NCI-H2029 treated with DMSO at 0.1 percent for 48 hours (cell line): ENCODE measurements at regions not wholly inside any gene's neighbourhood (a gene's known extent, or its start where the extent isn't known, plus 50 kb on each side); places are given as distances from the start of the nearest gene placed in this dataset.

ENCODE experiments used
- DNase-seq: peaks from one replicate; lab custom pipeline; 2025; lab: John Stamatoyannopoulos, UW

DNA sequence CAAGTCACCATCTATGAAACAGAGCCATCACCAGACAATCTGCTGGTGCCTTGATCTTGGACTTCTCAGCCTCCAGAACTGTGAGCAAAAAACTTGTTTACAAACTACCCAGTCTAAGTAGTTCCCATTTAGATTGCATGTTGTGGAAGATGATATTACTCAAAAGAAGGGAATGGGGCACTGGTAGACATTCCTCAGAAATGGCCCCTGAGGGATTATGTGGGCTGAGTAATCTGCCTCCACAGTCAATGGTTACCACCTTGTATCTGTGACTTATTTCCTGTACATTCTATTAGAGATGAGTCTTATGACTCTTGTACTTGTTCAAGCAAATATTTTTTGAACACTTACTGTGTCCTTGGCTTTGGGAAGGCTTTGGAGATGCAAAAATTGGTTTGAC lies 160.4 kb downstream of the NUP35 start:
- DNase-seq = no peak

GRCh38 chr2:183291436-183291835 lies 167.2 kb downstream of the NUP35 start:
- no peak for DNase-seq

- DNase-seq = no peak
Measured at GRCh38 chr2:183292028-183292427, 167.8 kb downstream of the NUP35 start.

DNA sequence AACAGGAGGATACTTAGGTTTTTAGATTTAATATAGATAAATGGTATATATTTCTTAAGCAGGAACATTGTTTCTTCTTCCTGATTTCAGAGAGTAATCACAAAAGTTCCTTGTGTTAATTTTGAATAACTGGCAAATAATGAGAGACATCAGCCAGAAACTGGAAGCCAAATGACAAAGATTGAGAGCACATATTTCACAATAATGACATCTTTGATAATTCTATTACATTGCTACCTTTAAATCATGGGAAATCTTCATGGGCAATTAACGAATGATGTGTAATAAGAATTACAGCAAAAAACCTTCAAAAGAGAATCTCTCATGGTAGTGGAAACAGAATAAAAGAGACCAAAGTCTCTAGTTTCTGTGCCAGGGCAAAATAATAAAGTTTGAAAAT lies 215.1 kb downstream of the NUP35 start:
- DNase-seq = no peak

DNA sequence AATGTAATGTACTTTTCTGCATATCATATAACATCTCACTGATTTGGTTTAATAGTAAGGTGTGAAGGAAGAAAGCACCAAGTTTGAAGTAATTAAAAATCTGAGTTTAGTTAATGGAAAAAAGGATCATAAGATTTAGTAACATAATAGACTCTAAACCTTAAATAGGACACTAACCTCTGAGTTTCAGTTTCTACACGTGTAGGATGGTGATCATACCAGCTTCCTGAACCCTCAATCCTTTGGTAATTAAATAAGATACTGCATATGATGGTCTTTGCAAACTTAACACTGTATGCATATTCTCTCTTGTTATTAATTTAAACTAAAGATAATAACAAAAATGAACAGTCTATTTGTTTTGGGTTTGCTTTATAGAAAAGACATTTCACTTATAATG lies 216.8 kb downstream of the NUP35 start:
- DNase-seq = no peak

DNA sequence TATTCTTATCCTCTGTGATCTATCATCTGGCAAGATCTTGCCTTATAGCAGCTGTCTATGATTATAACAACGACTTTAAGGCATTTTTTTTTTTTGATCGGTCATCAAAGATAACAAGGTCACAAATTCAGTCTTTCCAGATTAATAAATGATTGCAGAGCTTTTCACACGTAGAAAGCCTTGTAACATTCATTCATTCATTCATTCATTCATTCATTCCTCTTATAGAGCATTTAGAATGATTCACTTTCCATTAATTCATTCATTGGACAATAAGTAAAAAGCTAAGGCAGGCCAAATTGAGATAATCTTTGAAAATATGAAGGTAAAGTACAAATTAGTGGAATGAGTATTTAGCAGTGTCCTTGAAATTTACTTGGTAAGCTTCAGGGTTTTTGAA lies 223.7 kb downstream of the NUP35 start:
- no peak for DNase-seq

GRCh38 chr2:183348492-183348891 lies 224.2 kb downstream of the NUP35 start:
- no peak for DNase-seq

DNA sequence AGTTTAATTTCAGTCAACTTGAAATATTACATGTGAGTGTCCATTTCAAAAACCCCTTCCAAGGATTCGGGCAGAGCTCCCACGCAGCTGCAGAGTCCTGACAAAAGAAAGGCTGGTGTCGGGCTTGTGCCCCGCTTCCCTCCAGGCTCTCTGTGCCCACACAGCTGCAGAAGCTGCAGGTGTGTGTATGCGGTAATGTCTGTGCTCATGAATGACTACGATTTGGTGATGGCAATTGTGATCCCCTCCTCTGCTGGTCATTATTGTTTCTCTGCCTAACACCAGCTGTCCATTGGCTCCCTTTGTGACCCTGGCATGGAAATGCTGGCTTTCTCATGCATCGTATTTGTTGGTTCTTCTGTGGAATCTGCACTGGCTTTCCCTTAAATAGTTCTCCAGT lies 224.8 kb downstream of the NUP35 start:
- no peak for DNase-seq

DNA sequence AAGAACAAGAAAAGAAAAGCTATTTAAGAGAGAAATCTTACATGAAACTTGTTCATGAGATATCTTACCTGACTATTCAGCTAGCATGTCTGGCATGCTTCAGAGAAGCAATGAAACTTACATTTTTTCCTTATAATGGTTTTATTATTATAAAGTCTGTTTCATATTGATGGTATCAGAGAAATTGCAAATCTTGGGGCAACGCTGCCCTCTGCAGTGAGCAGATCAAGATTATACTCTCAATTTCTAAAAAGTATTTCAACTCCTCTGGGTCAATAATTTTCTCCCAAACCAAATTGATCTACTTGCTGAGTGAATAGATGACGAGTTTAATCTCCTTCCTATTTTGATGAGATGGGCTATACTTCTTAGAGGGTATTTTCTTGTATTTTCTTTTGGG lies 235.6 kb downstream of the NUP35 start:
- DNase-seq = no peak

- no peak for DNase-seq
Measured at GRCh38 chr2:183371545-183371944, 247.3 kb downstream of the NUP35 start.

DNA sequence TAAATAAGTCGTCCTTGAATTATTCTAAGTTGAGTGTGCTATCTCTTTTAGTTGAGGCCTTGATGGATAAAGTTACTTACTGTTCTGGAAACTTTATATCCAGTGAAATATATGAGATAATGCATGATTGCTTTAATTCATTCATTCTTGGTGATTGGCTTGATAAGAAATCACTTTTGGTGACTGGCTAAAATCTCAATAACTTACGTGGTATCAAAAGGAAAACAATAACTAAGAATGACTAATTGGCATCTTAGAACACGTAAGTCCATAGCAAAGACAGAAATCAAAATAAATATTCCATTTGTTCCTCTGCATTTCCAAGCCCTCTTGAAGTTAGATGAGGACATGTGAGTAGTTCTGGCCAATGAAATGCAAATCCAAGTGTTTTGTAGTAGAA lies 251.6 kb downstream of the NUP35 start:
- no peak for DNase-seq

GRCh38 chr2:183383854-183384253 lies 259.6 kb downstream of the NUP35 start:
- no peak for DNase-seq

GRCh38 chr2:183389546-183390080 lies 265.4 kb downstream of the NUP35 start:
- no peak for DNase-seq

- DNase-seq = no peak
Measured at GRCh38 chr2:183390109-183390508, 265.9 kb downstream of the NUP35 start.

- no peak for DNase-seq
Measured at GRCh38 chr2:183404392-183404791, 280.1 kb downstream of the NUP35 start.

GRCh38 chr2:183408562-183408961 lies 284.3 kb downstream of the NUP35 start:
- DNase-seq = no peak

GRCh38 chr2:183409662-183410061 lies 285.4 kb downstream of the NUP35 start:
- DNase-seq = no peak

DNA sequence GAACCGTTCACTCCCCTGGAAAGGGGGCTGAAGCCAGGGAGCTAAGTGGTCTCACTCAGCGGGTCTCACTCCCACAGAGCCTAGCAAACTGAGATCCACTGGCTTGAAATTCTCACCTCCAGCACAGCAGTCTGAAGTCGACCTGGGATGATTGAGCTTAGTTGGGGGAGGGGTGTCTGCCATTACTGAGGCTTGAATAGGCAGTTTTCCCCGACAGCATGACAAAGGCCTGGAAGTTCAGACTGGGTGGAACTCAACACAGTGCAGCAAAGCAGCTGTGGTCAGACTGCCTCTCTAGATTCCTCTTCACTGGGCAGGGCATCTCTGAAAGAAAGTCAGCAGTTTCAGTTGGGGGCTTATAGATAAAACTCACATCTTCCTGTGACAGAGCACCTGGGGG lies 292.5 kb downstream of the NUP35 start:
- no peak for DNase-seq

DNA sequence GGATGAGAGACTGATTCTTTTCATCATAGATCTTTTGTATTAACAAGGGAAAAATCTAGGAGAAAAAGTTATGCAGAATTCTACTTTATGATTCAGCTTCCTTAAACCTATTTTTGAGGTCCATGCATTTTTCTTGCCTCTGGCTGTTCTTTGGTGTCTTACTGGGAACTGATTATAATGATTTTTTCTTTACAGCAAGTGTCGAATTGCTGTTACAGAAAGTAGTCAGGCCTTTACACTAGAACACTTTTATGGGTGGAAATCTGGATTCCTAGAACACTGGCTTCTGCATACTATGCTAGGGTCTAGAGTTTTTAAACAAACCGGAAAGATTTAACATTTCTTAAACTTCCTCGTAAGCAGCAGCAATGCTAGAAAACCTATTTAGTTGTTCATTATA lies 302.6 kb downstream of the NUP35 start:
- no peak for DNase-seq

DNA sequence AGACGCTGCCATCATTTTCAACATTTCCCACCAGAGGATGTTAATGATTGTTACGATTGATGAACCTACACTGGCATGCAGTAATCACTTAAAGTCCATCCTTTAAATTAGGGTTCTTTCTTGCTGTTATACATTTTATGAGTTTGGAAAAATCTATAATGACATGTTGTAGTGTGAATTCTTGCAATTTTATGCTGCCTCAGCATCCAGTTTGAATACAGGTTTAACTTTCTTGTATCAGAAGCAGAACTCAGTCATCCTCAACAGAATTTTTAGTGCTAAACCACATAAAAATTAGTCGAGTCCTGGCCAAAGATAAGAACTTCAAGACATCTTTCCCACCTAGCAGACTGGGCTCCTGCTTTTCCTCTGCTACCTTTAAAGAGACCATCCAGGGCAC lies 303.3 kb downstream of the NUP35 start:
- no peak for DNase-seq

DNA sequence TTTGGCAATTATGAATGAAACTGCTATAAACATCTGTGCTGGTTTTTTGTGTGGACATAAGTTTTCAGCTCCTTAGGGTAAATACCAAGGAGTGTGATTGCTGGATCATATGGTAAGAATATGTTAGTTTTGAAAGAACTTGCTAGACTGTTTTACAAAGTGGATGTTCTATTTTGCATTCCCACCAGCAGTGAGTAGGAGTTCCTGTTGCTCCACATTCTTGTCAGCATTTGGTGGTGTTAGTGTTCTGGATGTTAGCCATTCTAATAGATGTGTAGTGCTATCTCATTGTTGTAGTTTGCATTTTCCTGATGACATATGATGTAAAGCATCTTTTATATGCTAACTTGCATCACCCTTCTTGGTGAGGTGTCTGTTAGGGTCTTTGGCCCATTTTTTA lies 304.6 kb downstream of the NUP35 start:
- DNase-seq = no peak

- DNase-seq = no peak
Measured at GRCh38 chr2:183438541-183438940, 314.3 kb downstream of the NUP35 start.

DNA sequence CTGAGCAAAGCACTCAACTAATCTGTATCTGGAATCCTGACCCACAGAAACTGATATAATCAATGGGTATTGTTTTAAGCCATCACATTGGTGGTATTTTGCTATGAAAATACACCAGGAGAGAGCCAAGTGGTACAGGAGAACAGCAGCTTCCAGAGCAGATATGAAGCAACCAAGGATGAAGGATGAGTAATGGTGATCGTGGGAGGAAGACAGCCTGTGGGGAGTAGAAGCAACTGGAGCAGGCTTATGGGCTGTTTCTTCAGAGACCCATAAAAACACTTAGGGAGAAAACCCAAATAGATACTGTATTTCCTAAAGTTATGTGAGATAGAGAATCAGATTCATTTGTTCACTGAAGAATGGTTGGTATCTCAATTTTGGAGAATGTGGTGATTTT lies 330.8 kb downstream of the NUP35 start:
- no peak for DNase-seq

DNA sequence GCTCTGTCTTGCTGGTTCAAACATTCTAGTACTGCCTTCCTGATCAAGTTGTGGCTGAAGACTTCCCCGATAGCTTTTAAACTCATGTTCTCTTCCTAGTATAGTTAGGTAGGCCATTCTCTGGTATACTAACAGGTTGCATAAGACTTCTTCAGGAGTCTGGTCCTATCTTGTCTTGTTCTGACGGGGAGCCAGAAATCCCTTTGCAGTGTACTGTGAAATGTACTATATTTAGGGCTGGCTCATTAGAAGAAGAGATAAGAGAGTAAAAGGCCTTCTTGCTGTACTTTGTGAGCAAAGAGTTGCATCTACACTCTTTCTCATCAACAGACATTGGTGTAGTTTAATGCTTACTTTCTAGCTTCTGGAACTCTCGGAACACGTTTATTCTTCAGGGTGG lies 331.9 kb downstream of the NUP35 start:
- DNase-seq = no peak

DNA sequence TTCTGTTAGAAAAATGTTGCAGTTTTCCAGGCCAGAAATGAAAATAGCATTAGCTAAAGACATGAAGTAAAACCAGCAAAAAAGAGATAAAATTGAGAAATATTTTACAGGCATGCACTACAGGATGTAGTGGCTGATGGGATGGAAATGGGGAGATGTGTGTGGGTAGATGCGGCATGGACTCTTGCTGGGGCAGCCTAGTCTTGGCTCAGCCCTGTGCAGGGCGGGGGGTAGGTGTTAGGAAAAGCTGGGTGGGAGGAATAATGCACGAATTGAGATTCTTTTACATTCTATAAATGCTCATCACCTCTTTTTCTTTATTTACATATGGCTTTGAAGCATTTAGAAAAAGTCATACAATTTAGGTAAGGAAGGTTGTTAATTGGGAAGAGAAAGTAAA lies 334.2 kb downstream of the NUP35 start:
- no peak for DNase-seq
